B cell (primary cell): ENCODE measurements at regions not wholly inside any gene's neighbourhood (a gene's known extent, or its start where the extent isn't known, plus 50 kb on each side); places are given as distances from the start of the nearest gene placed in this dataset.

Experiments
- EZH2 ChIP-seq: IDR thresholded peaks from 2 replicates; pipeline ENCODE4 v1.6.1; 2012; ENCODE audit warnings: borderline replicate concordance, low read depth, mild to moderate bottlenecking, moderate library complexity, low read length; ENCODE audit not compliant: insufficient read depth, poor library complexity, severe bottlenecking
- TF ChIP-seq, protein P1 (sequence below): fragments of 200-600 bp; IDR thresholded peaks from one replicate; pipeline ENCODE4 v1.8.0; 2022; ENCODE audit warnings: antibody characterized with exemption, mild to moderate bottlenecking

DNA sequence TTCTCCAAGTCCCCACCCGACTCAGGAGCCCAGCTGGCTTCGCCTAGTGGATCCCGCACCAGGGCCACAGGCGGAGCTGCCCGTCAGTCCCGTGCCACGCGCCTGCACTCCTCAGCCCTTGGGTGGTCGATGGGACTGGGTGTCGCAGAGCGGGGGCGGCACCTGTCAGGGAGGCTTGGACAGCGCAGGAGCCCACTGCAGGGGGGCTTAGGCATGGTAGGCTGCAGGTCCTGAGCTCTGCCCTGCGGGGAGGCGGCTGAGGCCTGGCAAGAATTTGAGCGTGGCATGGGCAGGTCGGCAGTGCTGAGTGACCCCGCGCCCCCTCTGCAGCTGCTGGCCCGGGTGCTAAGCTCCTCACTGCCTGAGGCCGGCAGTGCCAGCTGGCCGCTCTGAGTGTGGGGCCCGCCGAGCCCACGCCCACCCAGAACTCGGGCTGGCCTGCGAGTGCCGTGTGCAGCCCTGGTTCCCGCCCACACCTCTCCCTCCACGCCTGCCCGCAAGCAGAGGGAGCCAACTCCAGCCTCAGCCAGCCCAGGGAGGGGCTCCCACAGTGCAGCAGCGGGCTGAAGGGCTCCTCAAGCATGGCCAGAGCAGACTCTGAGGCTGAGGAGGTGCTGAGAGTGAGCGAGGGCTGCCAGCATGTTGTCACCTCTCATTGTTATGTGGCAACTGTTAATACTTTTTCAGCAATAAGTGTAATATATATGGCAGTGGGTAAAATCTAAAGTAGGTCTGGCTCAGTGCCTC, 548.4 kb upstream of the BRINP3 start:
- TF ChIP-seq, protein P1, sequence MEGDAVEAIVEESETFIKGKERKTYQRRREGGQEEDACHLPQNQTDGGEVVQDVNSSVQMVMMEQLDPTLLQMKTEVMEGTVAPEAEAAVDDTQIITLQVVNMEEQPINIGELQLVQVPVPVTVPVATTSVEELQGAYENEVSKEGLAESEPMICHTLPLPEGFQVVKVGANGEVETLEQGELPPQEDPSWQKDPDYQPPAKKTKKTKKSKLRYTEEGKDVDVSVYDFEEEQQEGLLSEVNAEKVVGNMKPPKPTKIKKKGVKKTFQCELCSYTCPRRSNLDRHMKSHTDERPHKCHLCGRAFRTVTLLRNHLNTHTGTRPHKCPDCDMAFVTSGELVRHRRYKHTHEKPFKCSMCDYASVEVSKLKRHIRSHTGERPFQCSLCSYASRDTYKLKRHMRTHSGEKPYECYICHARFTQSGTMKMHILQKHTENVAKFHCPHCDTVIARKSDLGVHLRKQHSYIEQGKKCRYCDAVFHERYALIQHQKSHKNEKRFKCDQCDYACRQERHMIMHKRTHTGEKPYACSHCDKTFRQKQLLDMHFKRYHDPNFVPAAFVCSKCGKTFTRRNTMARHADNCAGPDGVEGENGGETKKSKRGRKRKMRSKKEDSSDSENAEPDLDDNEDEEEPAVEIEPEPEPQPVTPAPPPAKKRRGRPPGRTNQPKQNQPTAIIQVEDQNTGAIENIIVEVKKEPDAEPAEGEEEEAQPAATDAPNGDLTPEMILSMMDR = no peak
- TF ChIP-seq EZH2 = no peak
